ENCODE measurements at regions not wholly inside any gene's neighbourhood (a gene's known extent, or its start where the extent isn't known, plus 50 kb on each side); places are given as distances from the start of the nearest gene placed in this dataset.

GRCh38 chr13:111542530-111543341 lies 222.3 kb downstream of the TEX29 start:
- no peaks in the 10 kb centered on the region for H3K79me2 ChIP-seq (ENCODE audit: insufficient read depth, low read length)
- H3K4me3 ChIP-seq (ENCODE audit: low read length, poor library complexity, severe bottlenecking): no peak overlapping the region
- H3K9me2 ChIP-seq (replicated peaks; ENCODE audit: low read depth, low read length): no peaks in the 10 kb centered on the region
- H3F3A ChIP-seq (ENCODE audit: low read depth): no peaks in the 10 kb centered on the region
- no peaks in the 10 kb centered on the region for H3K27me3 ChIP-seq (ENCODE audit: insufficient read depth, low read length, poor library complexity, severe bottlenecking)
- no peak overlapping the region for H2AFZ ChIP-seq (ENCODE audit: low read length)
- no peaks in the 10 kb centered on the region for H3K4me1 ChIP-seq (ENCODE audit: insufficient read depth, low read length, poor library complexity, severe bottlenecking)
- no peaks in the 10 kb centered on the region; the same call in 1 of the 2 replicates for H3K9me3 ChIP-seq (ENCODE audit: insufficient read depth, low read depth, low read length)
- TF ChIP-seq, protein P1, sequence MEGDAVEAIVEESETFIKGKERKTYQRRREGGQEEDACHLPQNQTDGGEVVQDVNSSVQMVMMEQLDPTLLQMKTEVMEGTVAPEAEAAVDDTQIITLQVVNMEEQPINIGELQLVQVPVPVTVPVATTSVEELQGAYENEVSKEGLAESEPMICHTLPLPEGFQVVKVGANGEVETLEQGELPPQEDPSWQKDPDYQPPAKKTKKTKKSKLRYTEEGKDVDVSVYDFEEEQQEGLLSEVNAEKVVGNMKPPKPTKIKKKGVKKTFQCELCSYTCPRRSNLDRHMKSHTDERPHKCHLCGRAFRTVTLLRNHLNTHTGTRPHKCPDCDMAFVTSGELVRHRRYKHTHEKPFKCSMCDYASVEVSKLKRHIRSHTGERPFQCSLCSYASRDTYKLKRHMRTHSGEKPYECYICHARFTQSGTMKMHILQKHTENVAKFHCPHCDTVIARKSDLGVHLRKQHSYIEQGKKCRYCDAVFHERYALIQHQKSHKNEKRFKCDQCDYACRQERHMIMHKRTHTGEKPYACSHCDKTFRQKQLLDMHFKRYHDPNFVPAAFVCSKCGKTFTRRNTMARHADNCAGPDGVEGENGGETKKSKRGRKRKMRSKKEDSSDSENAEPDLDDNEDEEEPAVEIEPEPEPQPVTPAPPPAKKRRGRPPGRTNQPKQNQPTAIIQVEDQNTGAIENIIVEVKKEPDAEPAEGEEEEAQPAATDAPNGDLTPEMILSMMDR (conservative IDR thresholded peaks at IDR 0.05; ENCODE audit: low read length): no peak
- no peak overlapping the region for H3K4me2 ChIP-seq (ENCODE audit: low read depth, low read length, poor library complexity, severe bottlenecking)
- H4K20me1 ChIP-seq (ENCODE audit: insufficient read depth, low read length, poor library complexity, severe bottlenecking): no peaks in the 10 kb centered on the region
- H3K9ac ChIP-seq (ENCODE audit: low read depth, low read length, poor library complexity, severe bottlenecking): no peak overlapping the region
- no peaks in the 10 kb centered on the region for H3K36me3 ChIP-seq (ENCODE audit: insufficient read depth, low read length)

DNA sequence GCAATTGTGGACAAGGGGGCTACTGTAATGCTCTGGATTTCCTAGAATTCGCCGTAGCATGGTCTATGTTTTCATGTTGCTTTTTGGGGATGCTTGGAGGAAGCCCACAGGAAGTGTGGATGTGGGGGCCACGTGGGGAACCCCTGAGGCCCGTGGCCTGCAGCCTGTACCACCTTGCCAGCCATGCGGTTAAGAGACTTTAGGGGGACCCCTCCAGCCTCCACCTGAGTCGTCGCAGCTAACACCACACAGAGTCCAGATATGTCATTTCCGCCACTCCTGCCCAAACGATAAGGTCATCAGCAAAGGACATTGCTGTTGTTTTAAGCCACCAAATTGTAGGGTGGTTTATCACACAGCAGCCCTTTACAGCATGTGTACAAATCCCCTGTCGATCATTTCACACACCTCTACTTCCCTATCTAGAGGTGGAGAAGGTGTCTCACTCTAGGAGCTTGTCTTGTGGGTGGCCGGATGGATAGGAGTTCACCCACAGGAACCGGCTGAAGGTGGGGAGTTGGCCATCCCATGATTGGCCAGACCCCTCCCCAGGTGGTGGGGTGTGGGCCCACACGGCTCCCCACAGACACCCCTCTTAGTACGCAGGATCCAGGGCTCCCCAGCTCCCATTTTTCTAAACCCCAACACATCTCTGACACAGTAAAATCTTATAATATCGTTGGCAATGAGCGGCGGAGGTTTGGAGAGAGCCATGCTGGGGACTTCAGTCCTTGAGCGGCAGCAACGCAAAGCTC lies 226.7 kb downstream of the TEX29 start:
- no peaks in the 10 kb centered on the region for H3K9me2 ChIP-seq (replicated peaks; ENCODE audit: low read depth, low read length)
- no peaks in the 10 kb centered on the region for H3K4me1 ChIP-seq (ENCODE audit: insufficient read depth, low read length, poor library complexity, severe bottlenecking)
- H3K9me3 ChIP-seq (ENCODE audit: insufficient read depth, low read depth, low read length): no peaks in the 10 kb centered on the region; the same call in 1 of the 2 replicates
- H3F3A ChIP-seq (ENCODE audit: low read depth): no peaks in the 10 kb centered on the region
- H3K79me2 ChIP-seq (ENCODE audit: insufficient read depth, low read length): no peaks in the 10 kb centered on the region
- H2AFZ ChIP-seq (ENCODE audit: low read length): no peak overlapping the region
- TF ChIP-seq, protein P1 (conservative IDR thresholded peaks at IDR 0.05; ENCODE audit: low read length): no peak
- TF ChIP-seq EZH2phosphoT487 (IDR thresholded peaks at IDR 0.05; ENCODE audit: borderline replicate concordance): no peak
- H3K36me3 ChIP-seq (ENCODE audit: insufficient read depth, low read length): no peaks in the 10 kb centered on the region
- H3K4me2 ChIP-seq (ENCODE audit: low read depth, low read length, poor library complexity, severe bottlenecking): no peak overlapping the region
- no peak overlapping the region for H3K4me3 ChIP-seq (ENCODE audit: low read length, poor library complexity, severe bottlenecking)
- no peaks in the 10 kb centered on the region for H4K20me1 ChIP-seq (ENCODE audit: insufficient read depth, low read length, poor library complexity, severe bottlenecking)
- no peak overlapping the region for H3K9ac ChIP-seq (ENCODE audit: low read depth, low read length, poor library complexity, severe bottlenecking)
- H3K27me3 ChIP-seq (ENCODE audit: insufficient read depth, low read length, poor library complexity, severe bottlenecking): no peaks in the 10 kb centered on the region

- Histone ChIP-seq H3K36me3 (ENCODE audit: insufficient read depth, low read length) (no peaks in the 10 kb centered on the region), H4K20me1 (ENCODE audit: insufficient read depth, low read length, poor library complexity, severe bottlenecking) (no peaks in the 10 kb centered on the region), H2AFZ (ENCODE audit: low read length) (no peak overlapping the region), H3F3A (ENCODE audit: low read depth) (no peaks in the 10 kb centered on the region), H3K9ac (ENCODE audit: low read depth, low read length, poor library complexity, severe bottlenecking) (no peak overlapping the region), H3K4me2 (ENCODE audit: low read depth, low read length, poor library complexity, severe bottlenecking) (no peak overlapping the region), H3K4me3 (ENCODE audit: low read length, poor library complexity, severe bottlenecking) (no peak overlapping the region), H3K79me2 (ENCODE audit: insufficient read depth, low read length) (no peaks in the 10 kb centered on the region), H3K4me1 (ENCODE audit: insufficient read depth, low read length, poor library complexity, severe bottlenecking) (no peaks in the 10 kb centered on the region), H3K9me2 (replicated peaks; ENCODE audit: low read depth, low read length) (no peaks in the 10 kb centered on the region), H3K27me3 (ENCODE audit: insufficient read depth, low read length, poor library complexity, severe bottlenecking) (no peaks in the 10 kb centered on the region), H3K9me3 (ENCODE audit: insufficient read depth, low read depth, low read length) (no peaks in the 10 kb centered on the region; the same call in 1 of the 2 replicates)
- TF ChIP-seq, protein P1 (conservative IDR thresholded peaks at IDR 0.05; ENCODE audit: low read length): no peak
- TF ChIP-seq EZH2phosphoT487 (IDR thresholded peaks at IDR 0.05; ENCODE audit: borderline replicate concordance): no peak
Measured at GRCh38 chr13:111547726-111548273, 227.4 kb downstream of the TEX29 start.

Measured in Loucy (cell line).